GM19043 (cell line): ENCODE measurements at regions not wholly inside any gene's neighbourhood (a gene's known extent, or its start where the extent isn't known, plus 50 kb on each side); places are given as distances from the start of the nearest gene placed in this dataset.

Experiments used
- ATAC-seq: cut with Tn5 transposase; IDR thresholded peaks from one replicate; pipeline ENCODE4 v1.9.1; 2021; ENCODE audit warnings: low read depth; ENCODE audit not compliant: unreplicated experiment

DNA sequence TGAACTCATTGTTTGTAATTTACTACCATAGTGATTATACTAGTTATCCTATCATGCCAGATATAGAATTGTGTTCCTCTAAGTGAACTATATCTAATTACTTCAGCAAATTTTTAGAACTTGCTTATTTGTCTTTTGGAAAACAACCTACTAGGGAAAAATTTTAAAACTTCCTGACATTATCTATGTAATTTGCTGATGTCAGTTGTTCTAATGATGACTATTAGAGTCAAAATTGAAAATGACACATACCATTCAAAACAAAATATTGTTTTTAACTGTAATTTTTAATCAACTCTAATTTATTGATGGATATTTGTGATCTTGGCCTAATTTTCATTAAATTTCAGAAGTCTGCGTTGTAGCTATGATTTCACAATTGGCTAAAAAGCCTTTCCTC lies 106.7 kb upstream of the ROBO2 start:
- no peak for ATAC-seq

DNA sequence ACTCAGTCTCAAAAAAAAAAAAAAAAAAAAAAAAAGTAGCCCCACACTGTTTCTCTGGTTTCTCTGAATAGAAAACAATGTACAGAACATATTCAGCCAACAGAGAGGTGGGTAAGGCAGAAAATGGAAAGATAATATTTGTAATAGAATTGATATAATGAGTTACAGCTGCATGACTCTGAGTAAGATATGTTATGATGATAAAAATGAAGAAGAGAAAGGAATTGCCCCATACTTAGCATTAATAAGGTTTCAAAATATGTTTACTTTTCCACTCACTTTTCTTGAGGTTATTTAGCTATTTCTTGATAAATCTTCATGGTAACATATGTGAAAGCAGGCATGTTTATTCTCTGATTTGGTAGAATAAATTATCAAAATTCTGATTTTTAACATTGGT lies 100.9 kb upstream of the ROBO2 start:
- ATAC-seq = no peak

DNA sequence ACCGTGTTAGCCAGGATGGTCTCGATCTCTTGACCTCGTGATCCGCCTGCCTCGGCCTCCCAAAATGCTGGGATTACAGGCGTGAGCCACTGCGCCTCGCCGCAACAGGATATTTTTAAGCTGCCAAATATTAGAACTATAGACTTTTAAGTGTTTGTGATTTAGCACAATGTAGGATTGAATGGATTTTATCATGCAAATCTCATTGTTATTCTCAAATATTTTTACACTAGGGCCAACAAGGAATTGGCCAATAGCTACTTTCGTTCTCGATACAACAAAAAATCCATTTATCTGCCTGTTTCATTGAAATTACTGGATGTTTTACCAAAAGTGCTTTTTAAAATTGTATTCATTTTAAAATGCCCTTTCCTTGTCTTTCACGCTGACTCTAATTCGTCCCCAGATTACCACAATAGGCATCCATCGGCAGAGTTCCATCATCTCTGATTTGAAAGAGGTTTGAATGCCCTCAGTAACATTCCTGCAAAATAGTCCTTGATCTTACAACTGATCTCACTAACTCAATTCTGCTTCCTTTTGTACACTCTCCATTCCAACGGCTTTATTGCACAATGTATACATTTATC lies 99.6 kb upstream of the ROBO2 start:
- no peak for ATAC-seq

DNA sequence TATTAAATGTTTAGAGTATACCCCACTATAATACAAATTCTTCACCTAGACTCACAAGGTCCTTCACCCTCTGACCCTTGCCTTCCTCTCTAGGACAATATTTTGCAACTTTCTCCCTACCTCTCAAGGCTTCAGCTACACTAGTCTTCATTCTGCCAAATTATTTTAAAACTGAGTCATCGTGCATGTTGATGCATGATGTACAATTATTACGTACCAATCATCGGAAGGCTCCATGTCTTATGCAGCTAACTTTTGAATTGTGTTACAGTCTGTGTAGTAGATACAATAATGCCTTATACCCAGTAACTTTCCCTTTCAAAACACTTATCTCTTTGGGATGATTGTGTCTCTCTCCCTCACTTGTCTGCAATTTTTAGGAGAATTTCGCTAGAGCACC lies 98.5 kb upstream of the ROBO2 start:
- no peak for ATAC-seq

DNA sequence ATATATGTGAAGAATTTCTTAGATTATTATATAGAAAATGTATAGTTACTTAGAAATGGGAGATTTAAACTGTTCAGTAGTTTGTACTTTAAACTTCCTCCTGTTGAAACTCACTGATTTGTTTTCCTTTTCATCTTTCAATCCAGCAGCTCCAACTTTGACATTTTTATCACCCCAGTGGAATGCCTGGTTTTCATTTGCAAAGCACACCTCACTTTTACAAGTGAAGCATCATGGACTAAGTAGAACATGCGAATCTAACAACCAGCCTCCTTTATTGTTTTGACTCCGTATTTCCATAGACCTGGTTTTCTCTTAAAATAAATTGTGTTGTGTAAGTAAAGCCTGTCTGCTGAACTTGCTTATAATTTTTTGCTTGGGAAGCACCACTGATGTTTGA lies 97.8 kb upstream of the ROBO2 start:
- ATAC-seq = no peak

DNA sequence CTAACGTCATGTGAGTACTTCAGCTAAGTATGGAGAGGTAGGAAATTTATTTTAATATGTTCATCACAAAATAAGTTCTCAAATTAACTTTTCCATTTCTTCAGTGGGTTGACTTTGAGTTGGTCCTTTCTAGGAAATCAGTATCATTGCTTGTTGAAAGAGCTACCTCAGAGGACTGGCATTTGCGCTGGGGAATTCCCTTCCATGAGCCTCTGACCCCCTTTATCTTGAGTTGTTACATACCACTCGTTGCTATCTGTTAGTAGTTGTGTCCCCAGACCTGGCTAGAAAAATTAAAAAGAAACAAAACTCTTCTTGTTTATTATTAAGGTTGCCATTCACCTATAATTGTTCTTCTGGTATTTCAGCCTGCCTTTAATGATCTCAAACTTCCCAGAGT lies 96.8 kb upstream of the ROBO2 start:
- no peak for ATAC-seq

DNA sequence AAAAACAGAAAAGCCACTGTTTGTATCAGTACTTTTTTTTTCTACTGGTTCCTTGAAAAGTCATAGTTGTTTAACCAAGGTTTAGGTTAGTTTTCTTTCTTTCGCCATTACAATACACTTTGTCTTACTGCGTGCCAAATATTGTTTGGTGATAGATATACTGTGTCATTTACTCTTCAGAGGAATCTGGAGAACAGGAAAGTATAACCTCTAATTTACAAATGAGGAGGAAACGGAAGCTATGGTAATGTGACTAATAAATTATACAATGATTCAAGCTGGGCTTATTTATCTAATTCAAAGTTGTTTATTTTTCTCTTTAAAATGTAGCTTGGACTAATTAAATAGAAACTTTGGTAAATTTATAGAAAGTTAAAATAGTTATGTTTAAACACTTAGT lies 96.2 kb upstream of the ROBO2 start:
- no peak for ATAC-seq

DNA sequence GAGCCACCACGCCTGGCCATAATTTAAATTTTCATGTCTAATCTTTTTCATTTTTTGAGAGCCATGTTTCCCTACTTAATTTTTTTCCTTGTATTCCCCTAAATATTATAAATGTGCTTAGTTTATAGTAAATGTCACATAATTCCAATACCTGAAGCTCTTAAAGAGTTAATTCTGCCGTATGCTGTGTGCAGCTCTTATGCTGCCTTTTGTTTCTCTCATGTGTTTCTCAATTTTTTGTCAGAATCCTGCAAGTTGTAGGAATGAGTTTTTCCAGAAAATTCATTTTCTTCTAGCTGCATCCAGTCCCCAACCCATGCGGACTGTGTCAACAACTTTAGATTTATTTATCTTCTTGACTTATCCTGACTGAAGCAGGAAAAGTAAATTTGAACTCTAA lies 90.9 kb upstream of the ROBO2 start:
- ATAC-seq = no peak

DNA sequence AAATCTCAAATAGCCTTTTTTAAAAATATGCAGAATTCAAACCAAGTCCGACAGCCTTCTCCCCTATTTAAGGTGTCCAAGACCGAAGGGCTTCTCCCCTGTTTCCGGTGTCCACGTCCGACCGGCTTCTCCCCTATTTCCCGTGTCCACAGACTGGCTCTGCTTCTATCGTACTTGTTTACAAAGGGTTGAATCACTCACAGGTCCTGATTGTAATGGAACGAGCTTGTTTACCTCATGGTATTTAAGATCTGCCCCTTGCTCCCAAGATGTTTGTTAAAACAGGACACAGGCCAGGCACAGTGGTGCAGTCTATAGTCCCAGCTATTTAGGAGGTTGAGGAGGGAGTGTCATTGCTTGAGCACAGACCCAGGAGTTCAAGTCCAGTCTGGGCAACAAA lies 90.4 kb upstream of the ROBO2 start:
- ATAC-seq = no peak

DNA sequence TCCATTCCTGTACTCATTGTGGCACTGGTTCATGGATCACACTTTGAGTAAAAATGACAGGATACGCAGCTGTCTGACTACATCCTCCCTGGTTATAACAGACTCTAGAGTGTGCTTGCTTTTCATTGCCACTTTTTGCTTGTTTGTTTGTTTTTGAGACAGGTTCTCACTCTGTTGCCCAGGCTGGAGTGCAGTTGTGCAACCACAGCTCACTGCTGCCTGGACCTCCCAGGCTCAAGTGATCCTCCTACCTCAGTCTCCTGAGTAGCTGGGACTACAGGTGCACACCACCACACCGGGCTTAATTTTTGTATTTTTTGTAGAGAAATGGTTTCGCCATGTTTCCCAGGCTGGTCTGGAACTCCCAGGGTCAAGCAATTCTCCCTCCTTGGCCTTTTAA lies 89.3 kb upstream of the ROBO2 start:
- no peak for ATAC-seq

DNA sequence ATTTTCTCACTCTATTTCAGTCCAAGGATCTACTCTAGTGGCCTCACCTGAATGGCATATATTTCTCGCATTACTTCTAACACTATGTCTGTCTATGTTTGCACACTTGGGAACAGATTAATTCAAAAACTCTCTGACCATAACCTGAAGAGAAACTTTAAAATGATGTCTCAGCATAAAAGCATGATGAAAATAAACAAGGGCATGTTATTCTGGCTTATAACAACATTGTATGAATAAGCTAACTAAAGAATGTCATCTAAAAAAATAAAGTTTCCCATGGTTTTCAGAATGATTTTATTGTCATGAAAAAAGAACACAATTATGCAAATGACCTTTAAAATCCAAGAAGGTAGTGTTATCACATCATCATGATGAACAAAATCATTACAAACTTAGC lies 85.5 kb upstream of the ROBO2 start:
- ATAC-seq = no peak

DNA sequence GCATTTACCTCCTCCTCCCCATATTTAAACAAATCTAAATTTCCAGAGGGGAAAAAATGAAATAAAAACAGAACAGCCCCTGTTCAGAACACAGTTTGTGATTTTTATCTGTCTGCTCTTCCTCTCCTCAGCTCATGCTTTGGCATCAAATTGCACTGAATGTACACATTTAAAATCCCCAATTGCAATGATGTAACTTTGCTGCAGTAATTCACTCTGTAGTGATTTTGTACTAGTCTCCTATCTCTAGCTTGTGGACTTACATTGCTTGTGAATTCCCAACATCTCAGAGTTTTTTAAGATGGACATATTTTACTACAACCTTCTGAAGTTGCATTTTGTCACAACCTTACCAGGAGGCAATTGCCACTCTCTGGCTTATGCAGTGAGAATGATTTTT lies 81.6 kb upstream of the ROBO2 start:
- no peak for ATAC-seq

DNA sequence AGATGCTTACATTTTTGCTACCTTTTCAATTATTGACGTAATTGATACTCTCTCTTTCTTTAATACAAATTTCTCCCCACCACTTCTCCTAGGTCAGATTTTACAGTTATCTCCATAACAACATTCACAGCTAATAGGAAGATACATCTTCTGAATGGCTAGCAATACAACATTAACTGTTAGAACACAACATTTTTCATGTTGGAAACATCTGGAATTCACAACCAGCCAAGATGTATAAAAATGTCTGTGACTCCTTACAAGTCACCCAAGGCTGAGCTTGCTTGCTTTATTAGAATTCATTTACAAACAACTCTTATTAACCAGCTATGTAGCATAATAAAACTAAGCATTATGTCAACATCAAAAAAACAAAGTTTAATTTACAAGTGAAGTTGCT lies 81.0 kb upstream of the ROBO2 start:
- ATAC-seq = no peak

DNA sequence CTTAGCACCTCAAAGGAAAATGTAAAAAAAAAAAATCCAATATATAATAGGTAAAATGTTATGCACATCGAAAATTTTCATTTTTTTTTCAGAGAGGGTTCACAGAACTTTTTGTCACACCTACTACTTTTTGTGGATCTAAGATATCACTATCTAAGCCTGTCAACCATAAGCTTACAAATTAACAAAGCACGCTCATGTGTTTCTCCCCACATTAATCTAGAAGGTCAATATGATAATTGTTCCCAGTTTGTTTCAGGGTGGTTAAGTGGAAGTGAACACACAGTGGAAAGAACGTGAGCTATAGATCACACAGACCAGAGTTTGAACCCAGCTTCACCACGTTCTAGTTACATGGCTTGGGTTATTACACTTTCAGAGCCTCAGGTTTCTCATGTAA lies 78.6 kb upstream of the ROBO2 start:
- no peak for ATAC-seq

DNA sequence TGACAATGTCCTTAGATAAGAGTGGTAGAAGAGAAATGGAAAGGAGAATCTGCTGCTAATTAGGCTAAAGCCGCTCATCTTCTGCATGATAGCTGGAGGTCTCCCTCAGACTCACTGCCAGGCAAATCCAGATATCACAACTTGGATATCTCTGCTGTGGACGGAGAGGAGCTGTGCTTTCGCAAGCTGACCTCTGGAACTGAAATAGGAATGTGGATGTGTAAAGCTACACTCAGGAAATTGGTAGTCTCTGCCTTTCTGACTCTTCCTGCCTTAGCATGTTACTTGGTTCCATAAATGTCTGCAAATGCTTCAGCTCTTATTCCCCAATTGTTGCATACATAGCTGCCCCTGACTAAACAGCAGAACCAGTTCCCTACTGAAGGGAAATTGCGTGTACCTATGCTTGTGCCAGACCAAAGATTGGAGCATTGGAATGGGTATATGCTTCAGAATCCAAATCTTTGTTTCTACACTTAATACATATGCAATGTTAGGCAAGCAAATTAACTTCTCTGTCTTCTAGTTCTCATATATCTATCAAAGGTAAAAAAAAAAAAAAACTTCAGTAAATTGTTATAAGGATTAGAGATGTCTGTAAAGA lies 74.7 kb upstream of the ROBO2 start:
- no peak for ATAC-seq

DNA sequence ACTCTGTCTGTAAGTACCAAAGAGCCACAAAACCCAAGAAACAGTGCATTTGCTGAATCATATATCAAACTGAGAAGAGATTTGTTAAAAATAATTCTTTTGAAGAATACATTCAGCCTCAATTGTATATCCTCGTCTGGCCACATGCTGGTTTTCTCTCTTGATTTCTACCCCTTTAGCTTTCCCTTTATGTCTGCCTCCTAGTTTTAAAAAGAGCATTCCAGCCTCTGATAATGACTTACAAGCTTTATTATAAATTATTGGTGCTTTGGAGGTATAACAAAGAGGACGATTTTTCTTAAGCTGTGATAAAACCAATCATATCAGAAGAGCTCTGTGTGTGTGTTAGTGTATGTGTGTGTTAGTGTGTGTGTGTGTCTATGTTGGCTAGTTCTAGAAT lies 70.4 kb upstream of the ROBO2 start:
- no peak for ATAC-seq

DNA sequence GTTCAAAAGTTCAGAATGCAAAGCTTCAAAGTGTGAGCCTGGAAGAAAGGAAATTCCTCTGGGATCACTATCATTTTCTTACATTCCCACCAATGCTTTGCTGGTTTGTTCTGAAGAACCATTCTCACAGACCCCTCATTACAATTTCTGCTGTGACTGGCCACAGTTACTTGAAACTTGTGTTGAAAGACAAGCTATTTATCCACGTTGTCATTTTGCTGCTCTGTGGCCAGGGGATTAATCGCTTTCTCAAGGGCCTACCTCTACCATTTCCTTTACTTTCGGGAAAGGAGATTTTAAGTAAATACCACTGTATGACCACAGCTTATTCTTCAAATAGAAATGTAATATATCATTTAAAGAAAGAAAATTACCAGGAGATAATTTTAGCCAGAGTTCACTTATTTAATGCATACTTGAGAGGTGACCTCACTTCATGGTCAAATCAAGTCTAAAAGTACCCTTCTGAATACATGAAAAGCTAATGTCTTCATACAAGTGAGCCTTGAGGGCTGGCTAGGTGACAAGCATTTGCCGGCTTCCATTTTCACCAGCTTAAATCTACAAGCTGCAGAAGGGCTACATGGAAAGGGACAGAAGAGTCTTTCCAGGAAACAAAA lies 69.8 kb upstream of the ROBO2 start:
- no peak for ATAC-seq

DNA sequence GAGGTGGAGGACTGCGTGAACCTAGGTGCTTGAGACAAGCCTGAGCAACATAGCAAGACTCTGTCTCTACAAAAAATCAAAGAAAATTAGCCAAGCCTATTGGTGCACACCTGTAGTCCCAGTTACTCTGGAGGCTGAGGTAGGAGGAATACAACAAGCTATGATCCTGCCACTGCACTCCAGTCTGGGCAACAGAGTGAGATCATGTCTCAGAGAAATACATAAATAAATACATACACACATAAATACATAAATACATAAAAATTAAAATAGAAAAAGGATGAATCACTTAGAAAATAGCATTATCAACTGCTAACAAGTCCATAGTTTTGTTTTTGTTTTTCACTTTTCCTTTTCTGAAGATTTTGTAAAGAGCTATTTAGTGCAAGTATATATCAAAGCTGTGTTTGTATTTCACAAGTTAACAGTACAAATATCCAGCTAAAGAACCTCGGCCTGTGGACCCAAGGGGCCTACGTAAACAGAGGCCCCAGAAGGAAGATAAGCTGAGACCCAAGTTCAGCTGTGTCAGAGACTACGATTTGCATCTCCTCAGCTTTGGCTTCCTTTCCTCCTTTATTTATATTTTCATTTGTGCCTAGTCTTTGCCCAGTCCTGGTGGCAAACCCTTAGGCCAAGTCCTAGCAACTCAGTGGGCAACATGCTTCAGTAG lies 67.1 kb upstream of the ROBO2 start:
- no peak for ATAC-seq

DNA sequence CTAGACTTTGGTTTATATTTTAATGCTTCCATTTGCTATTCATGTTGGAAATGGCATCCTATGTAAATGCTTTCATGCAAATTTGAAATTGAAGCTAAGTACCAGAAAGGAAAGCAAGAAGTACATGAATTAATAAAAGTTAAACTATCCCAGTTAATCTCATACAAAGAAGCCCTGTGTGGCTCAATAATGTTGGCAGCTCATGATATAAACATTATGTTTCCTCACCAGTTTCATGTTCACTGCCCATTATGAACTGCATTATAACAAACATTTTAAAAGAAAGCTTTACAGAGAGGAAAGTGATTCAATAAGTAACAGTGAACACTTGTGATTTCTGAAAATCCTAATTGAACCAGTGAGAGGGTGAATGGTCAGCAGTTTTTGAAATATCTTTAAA lies 62.9 kb upstream of the ROBO2 start:
- no peak for ATAC-seq

DNA sequence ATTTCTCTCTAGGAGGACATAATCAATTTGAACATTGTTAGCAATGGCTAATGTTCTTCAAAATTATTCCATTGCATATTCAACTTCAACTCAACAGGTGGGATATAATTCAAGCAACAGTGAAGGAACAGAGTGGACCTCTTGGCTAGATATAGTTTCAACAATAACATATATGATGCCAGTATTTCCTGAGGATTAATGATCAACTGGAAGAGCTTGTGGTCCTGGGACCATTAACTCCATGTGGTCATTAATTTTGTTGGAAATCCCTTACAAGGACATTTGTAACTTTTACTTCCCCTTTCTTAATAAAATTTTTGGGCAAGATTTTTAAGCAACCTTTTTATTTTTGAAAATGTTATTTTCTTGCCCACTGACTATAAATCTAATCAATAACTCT lies 54.3 kb upstream of the ROBO2 start:
- no peak for ATAC-seq

DNA sequence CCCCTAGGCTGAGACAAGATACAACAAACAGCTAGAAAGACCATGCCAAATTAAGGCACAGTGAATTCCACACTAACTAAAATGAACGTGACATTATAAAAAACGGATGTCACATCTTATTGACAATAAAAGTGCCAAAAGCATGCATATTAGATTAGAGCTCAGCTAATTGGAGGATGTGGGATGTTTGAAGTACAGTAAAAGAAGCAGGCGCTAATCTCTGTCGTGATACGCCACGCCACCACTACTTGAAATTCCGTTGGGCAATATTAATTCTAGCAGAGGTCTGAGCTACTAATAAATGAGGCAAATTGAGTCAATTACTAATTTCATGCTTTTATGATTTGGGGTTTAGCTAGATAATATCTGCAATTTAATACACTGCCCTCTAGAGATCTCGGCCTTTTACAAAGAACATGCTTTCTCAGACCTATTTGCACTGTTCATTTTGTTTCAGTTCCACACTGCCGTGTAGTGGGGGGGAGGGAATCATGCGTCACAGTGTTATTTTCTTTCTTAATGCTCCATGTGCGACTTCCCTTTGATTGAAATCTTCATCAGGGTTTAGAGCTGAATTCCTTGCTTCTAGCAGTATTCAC lies 52.9 kb upstream of the ROBO2 start:
- no peak for ATAC-seq
